Omental fat pad (tissue), 3 donors: ENCODE measurements at regions not wholly inside any gene's neighbourhood (a gene's known extent, or its start where the extent isn't known, plus 50 kb on each side); places are given as distances from the start of the nearest gene placed in this dataset.

Source experiments
- ATAC-seq: fragments of 150-250 bp; one replicate; pipeline ENCODE4 v1.9.1; 2016; ENCODE audit warnings: mild to moderate bottlenecking, moderate library complexity; ENCODE audit not compliant: low FRiP score
- DNase-seq: peaks from one replicate; pipeline ENCODE4 v3.0.0-alpha.2; 2019; ENCODE audit warnings: low spot score
- CTCF ChIP-seq, 3 donors: fragments of 450-650 bp; IDR thresholded peaks; one replicate each; pipeline ENCODE4 v1.5.1; 2016 to 2017; ENCODE audit warnings: antibody characterized with exemption in 3 of 3, mild to moderate bottlenecking in 3 of 3, moderate library complexity in 2 of 3

DNA sequence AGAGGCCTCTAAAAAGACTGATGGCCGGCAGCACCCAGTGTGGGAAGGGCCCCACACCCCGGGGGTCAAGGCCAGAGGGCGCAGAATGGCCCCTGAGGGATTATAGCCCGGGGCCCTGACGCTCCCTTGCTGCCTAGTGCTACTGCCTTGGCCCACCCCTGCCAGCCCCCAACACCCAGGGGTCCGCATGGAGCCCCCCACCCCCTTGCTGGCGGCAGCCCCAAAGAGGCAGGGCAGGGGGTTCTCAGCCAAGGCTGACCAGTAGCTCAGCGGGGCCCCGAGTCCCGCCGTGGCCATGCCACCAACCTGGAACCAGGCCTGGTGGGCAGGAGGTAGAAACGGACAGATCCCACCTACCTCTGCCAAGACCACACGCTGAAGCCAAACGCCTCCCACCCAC, 73.1 kb upstream of the FBRSL1 start:
- no peak for DNase-seq
- TF ChIP-seq CTCF (IDR thresholded peaks at IDR 0.05), result no peak
- no peak for ATAC-seq

DNA sequence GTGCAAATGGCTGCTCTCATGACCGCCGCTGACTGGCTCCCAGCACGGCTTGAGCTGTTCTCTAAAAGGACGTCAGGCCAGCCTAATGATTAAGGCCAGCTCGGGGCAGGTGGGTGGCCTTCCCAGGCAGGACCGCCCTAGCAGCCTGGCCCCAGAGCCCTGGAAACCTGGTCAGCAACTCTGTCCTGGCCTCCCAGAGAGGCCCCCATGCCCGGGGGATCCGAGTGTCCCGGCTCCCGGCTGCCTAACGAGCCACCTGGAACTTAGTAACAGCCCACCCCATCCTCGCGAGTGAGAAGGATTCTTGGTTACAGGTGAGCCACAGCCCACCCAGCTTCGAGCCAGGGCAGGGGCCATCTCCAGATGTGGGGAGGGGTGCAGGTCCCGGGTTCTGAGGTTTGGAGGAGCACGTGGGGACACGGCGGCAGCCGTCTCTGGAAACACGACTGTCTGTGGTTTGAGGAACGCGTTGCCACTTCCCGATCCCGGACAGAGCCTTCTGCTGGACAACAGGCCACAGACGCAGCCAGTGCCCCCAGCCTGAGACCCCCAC, 73.8 kb upstream of the FBRSL1 start:
- TF ChIP-seq CTCF (IDR thresholded peaks at IDR 0.05), result no peak
- no peak for ATAC-seq

GRCh38 chr12:132415327-132416120, 74.4 kb upstream of the FBRSL1 start:
- DNase-seq, result no peak
- no peak for TF ChIP-seq CTCF (IDR thresholded peaks at IDR 0.05)
- ATAC-seq, result no peak

More for the DNA sequence above, 73.8 kb upstream of the FBRSL1 start:
- no peak for DNase-seq

DNA sequence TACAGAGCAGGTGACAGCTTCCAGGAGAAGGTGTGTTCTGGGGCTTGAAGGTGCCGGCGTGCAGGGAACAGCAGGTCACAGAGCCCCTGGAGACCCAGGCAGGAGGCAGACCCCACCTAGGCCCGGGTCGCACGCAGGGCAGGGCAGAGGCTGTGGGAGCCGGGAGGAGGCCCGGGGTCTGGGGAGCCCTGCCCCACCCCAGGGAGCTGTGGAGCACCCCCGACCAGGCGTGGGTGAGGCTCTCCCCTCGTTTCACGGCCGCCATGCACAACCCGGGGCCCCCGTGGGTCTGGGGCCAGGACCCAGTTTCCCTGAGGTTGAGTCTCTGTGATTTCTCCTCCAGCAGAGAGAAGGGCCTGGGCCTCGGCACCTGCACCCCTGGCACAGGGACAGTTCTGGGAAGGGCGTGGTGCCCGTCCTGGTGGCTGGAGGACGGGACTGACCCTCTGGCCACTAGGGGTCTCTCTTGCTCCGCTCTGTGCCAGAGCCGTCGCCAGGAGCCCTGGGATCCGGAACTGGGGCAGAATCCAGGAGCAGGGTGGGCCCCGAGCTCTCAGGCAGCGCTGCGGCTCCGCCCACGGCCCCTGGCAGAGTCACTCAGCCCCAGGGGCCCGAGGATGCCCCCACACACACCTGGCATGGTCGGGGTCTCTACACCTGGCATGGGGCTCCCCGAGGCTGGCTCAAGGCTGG, 75.2 kb upstream of the FBRSL1 start:
- ATAC-seq (peak; percentile 88), DNase-seq (peak; percentile 30)
- TF ChIP-seq CTCF (IDR thresholded peaks at IDR 0.05), result peak in 1 of 3 donors; percentile 77

DNA sequence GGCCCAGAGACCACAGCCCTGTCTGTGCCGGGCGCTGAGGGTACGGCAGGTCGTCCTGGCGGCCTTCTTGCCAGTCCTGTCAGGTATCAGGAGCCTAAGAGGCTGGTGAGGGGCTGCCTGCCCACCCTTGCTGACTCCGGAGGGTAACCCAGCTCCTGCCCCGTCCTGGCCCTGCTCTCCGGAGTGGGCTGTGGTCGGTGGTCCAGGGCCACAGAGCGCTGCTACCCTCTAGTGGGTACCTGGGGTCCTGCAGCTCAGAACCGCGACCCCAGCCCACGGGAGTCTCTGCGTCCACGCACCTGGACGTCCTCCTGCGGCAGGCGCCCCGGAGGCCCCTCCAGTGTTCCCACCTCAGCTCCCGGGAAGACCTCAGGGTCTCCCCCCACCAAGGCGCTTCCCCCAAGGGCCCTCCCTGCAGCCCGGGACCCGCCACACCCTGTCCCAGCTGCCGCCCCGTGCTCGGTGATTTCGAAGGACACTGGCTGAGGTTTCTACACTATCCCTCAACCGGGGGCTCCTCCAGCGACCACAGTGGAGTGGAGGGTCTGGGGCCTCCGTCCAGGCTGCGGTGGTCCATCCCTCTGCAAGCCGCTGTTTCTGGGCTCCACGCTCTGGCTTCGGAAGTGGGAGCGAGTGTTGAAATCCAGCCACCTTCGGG, 75.9 kb upstream of the FBRSL1 start:
- ATAC-seq, result peak; percentile 59
- TF ChIP-seq CTCF (IDR thresholded peaks at IDR 0.05), result no peak
- DNase-seq, result no peak

DNA sequence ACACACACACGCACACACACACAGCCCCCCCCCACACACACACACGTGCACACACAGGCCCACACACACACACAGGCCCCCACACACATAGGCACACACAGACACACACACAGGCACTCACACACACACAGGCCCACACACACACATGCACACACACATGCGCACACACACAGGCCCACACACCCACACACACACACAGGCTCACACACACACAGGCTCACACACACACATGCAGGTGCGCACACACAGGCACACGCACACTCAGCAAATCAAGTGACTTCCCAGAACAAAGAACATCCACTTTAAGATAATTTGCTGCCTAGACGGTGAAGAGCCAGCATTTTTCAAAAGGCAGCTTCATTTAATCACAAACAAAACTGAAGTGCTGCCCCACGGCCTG, 78.5 kb upstream of the FBRSL1 start:
- no peak for ATAC-seq
- DNase-seq, result no peak
- no peak for TF ChIP-seq CTCF (IDR thresholded peaks at IDR 0.05)
